GM04503 (cell line): ENCODE measurements at regions not wholly inside any gene's neighbourhood (a gene's known extent, or its start where the extent isn't known, plus 50 kb on each side); places are given as distances from the start of the nearest gene placed in this dataset.

Experiments used
- DNase-seq: peaks from one replicate; pipeline ENCODE4 v3.0.0-alpha.2; 2012; ENCODE audit warnings: low read depth

- DNase-seq, result no peak
These were observed 604.7 kb upstream of the PLXNA2 start for GRCh38 chr1:208848854-208849253.

GRCh38 chr1:208850442-208850841, 606.3 kb upstream of the PLXNA2 start:
- DNase-seq, result no peak

- no peak for DNase-seq
These were observed 607.2 kb upstream of the PLXNA2 start for GRCh38 chr1:208851366-208851765.

GRCh38 chr1:208852911-208853310, 608.7 kb upstream of the PLXNA2 start:
- no peak for DNase-seq

GRCh38 chr1:208855403-208855802, 611.2 kb upstream of the PLXNA2 start:
- no peak for DNase-seq

GRCh38 chr1:208857465-208857864, 613.3 kb upstream of the PLXNA2 start:
- DNase-seq, result no peak

GRCh38 chr1:208858738-208859137, 614.6 kb upstream of the PLXNA2 start:
- DNase-seq, result no peak

- DNase-seq, result no peak
These were observed 620.3 kb upstream of the PLXNA2 start for GRCh38 chr1:208864366-208864965.

- DNase-seq, result no peak
These were observed 622.3 kb upstream of the PLXNA2 start for GRCh38 chr1:208866386-208866955.

- no peak for DNase-seq
These were observed 624.4 kb upstream of the PLXNA2 start for GRCh38 chr1:208868554-208868953.

GRCh38 chr1:208874915-208875314, 630.7 kb upstream of the PLXNA2 start:
- DNase-seq, result no peak

- DNase-seq, result no peak
These were observed 634.8 kb upstream of the PLXNA2 start for GRCh38 chr1:208879022-208879421.

GRCh38 chr1:208880433-208881100, 636.4 kb upstream of the PLXNA2 start:
- DNase-seq, result no peak

GRCh38 chr1:208885060-208885459, 640.9 kb upstream of the PLXNA2 start:
- DNase-seq, result no peak

GRCh38 chr1:208885650-208886049, 641.5 kb upstream of the PLXNA2 start:
- DNase-seq, result no peak

GRCh38 chr1:208888376-208888775, 644.2 kb upstream of the PLXNA2 start:
- no peak for DNase-seq

GRCh38 chr1:208892147-208892546, 648.0 kb upstream of the PLXNA2 start:
- no peak for DNase-seq

- no peak for DNase-seq
These were observed 649.1 kb upstream of the PLXNA2 start for GRCh38 chr1:208893251-208893650.

GRCh38 chr1:208895181-208895580, 651.0 kb upstream of the PLXNA2 start:
- no peak for DNase-seq

- no peak for DNase-seq
These were observed 651.6 kb upstream of the PLXNA2 start for GRCh38 chr1:208895820-208896219.

- no peak for DNase-seq
These were observed 652.6 kb upstream of the PLXNA2 start for GRCh38 chr1:208896768-208897167.

- no peak for DNase-seq
These were observed 655.3 kb upstream of the PLXNA2 start for GRCh38 chr1:208899438-208899837.

- no peak for DNase-seq
These were observed 659.2 kb upstream of the PLXNA2 start for GRCh38 chr1:208903251-208903905.
